HEK293T (cell line): ENCODE measurements at regions not wholly inside any gene's neighbourhood (a gene's known extent, or its start where the extent isn't known, plus 50 kb on each side); places are given as distances from the start of the nearest gene placed in this dataset.

Source experiments
- CTCF ChIA-PET: fragments of 350-600 bp; formaldehyde crosslinking; extraction: SDS; loops from one replicate; lab custom pipeline; 2021; ENCODE audit warnings: antibody characterized with exemption, inconsistent platforms; lab: Yijun Ruan, JAX
- POLR2A ChIA-PET: fragments of 350-600 bp; formaldehyde crosslinking; extraction: SDS; loops from one replicate; lab custom pipeline; 2020; ENCODE audit warnings: antibody characterized with exemption, inconsistent platforms; lab: Yijun Ruan, JAX
- DNase-seq: peaks from one replicate; pipeline ENCODE4 v3.0.0; 2012; ENCODE audit warnings: mixed read lengths; ENCODE audit errors: extremely low spot score
- ARNT ChIP-seq: fragments of 450-650 bp; IDR thresholded peaks from 2 replicates; pipeline ENCODE4 v1.6.1; 2017; ENCODE audit warnings: mild to moderate bottlenecking
- BHLHE40 ChIP-seq: fragments of 450-650 bp; IDR thresholded peaks from 2 replicates; pipeline ENCODE4 v1.6.1; 2016; ENCODE audit warnings: mild to moderate bottlenecking, moderate library complexity, borderline replicate concordance
- CTBP1 ChIP-seq: fragments of 450-650 bp; IDR thresholded peaks from 2 replicates; pipeline ENCODE4 v1.6.1; 2016; ENCODE audit warnings: borderline replicate concordance
- ELF4 ChIP-seq: fragments of 450-650 bp; IDR thresholded peaks from 2 replicates; pipeline ENCODE4 v1.6.1; 2017; ENCODE audit warnings: antibody characterized with exemption
- FOXA1 ChIP-seq: fragments of 450-650 bp; IDR thresholded peaks from 2 replicates; pipeline ENCODE4 v1.6.1; 2016; ENCODE audit warnings: mild to moderate bottlenecking
- FOXK2 ChIP-seq: fragments of 450-650 bp; IDR thresholded peaks from 2 replicates; pipeline ENCODE4 v1.6.1; 2016; ENCODE audit warnings: mild to moderate bottlenecking
- FOXM1 ChIP-seq: fragments of 450-650 bp; IDR thresholded peaks from 2 replicates; pipeline ENCODE4 v1.6.1; 2017; ENCODE audit warnings: mild to moderate bottlenecking, borderline replicate concordance
- HDGF ChIP-seq: fragments of 450-650 bp; IDR thresholded peaks from 2 replicates; pipeline ENCODE4 v1.6.1; 2017; ENCODE audit warnings: antibody characterized with exemption, borderline replicate concordance
- L3MBTL2 ChIP-seq: fragments of 450-650 bp; conservative IDR thresholded peaks from 2 replicates; pipeline ENCODE4 v1.6.1; 2016; ENCODE audit warnings: mild to moderate bottlenecking
- LEF1 ChIP-seq: fragments of 450-650 bp; IDR thresholded peaks from 2 replicates; pipeline ENCODE4 v1.6.1; 2017; ENCODE audit warnings: mild to moderate bottlenecking, borderline replicate concordance
- NFRKB ChIP-seq: fragments of 450-650 bp; IDR thresholded peaks from 2 replicates; pipeline ENCODE4 v1.6.1; 2016; ENCODE audit warnings: mild to moderate bottlenecking, moderate library complexity
- SP1 ChIP-seq: fragments of 450-650 bp; IDR thresholded peaks from 2 replicates; pipeline ENCODE4 v1.6.1; 2017
- SUZ12 ChIP-seq: fragments of 450-650 bp; IDR thresholded peaks from 2 replicates; pipeline ENCODE4 v1.6.1; 2016; ENCODE audit warnings: mild to moderate bottlenecking
- TARDBP ChIP-seq: fragments of 450-650 bp; IDR thresholded peaks from 2 replicates; pipeline ENCODE4 v1.6.1; 2016
- ZNF384 ChIP-seq: fragments of 450-650 bp; IDR thresholded peaks from 2 replicates; pipeline ENCODE4 v1.6.1; 2016
- TF ChIP-seq, protein P1 (sequence below): fragments of 450-650 bp; IDR thresholded peaks from 2 replicates; pipeline ENCODE4 v1.6.1; 2016

- no peak for TF ChIP-seq HDGF
- ChIA-PET POLR2A (interaction anchor here (0.7 kb wide), 1 partner anchor 8 kb away, joined by 3 read pairs; no protein-coding TSS in a partner anchor), CTCF (no interaction called here)
- no peak for DNase-seq
Observed at GRCh38 chr17:72357764-72358365, 237.0 kb downstream of the SOX9 start.

GRCh38 chr17:72358465-72358864, 237.6 kb downstream of the SOX9 start:
- ChIA-PET POLR2A (interaction anchor here (0.7 kb wide), 1 partner anchor 9 kb away, joined by 3 read pairs; no protein-coding TSS in a partner anchor), CTCF (no interaction called here)
- no peak for DNase-seq
- no peak for TF ChIP-seq ELF4
- no peak for TF ChIP-seq CTBP1
- no peak for TF ChIP-seq BHLHE40
- no peak for TF ChIP-seq FOXM1
- TF ChIP-seq ARNT, result no peak
- no peak for TF ChIP-seq FOXA1
- no peak for TF ChIP-seq NFRKB
- no peak for TF ChIP-seq ZNF384
- TF ChIP-seq HDGF, result no peak
- TF ChIP-seq, protein P1, sequence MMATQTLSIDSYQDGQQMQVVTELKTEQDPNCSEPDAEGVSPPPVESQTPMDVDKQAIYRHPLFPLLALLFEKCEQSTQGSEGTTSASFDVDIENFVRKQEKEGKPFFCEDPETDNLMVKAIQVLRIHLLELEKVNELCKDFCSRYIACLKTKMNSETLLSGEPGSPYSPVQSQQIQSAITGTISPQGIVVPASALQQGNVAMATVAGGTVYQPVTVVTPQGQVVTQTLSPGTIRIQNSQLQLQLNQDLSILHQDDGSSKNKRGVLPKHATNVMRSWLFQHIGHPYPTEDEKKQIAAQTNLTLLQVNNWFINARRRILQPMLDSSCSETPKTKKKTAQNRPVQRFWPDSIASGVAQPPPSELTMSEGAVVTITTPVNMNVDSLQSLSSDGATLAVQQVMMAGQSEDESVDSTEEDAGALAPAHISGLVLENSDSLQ, result no peak

GRCh38 chr17:72359274-72359673, 238.5 kb downstream of the SOX9 start:
- DNase-seq, result no peak
- TF ChIP-seq SUZ12 (no peak), HDGF (no peak), BHLHE40 (no peak), L3MBTL2 (no peak), FOXK2 (no peak), ZNF384 (no peak), FOXA1 (no peak), FOXM1 (no peak), ELF4 (no peak), ARNT (no peak), CTBP1 (no peak), LEF1 (no peak), NFRKB (no peak), SP1 (no peak), TARDBP (no peak)
- TF ChIP-seq, protein P1, result no peak
- ChIA-PET POLR2A (no interaction called here), CTCF (no interaction called here)

DNA sequence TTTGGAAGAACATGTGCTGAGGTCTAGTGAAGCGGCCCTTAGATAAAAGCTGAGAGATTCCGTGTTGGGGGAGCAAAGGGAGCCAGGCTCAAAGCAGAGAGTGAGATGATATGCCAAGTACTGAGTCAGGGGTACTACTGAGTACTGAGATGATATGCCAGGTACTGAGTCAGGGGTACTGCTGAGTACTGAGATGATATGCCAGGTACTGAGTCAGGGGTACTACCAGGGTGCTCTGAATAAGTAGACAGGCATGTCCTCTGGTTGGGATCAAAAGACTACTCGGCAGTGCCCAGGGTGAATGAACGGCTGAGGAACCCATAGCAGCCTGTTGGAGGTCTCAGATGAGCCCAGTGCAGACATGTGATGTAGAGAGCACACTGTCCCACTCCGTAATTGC, 239.0 kb downstream of the SOX9 start:
- TF ChIP-seq ARNT (no peak), NFRKB (no peak), CTBP1 (no peak), HDGF (no peak), L3MBTL2 (no peak), BHLHE40 (no peak), LEF1 (no peak), ZNF384 (no peak), FOXK2 (no peak), ELF4 (no peak), FOXM1 (no peak), TARDBP (no peak), SP1 (no peak)
- TF ChIP-seq, protein P1, result no peak
- DNase-seq, result no peak
- ChIA-PET POLR2A (no interaction called here), CTCF (no interaction called here)

GRCh38 chr17:72360386-72360940, 239.6 kb downstream of the SOX9 start:
- CTCF ChIA-PET, result no interaction called here
- POLR2A ChIA-PET, result no interaction called here
- TF ChIP-seq CTBP1 (no peak), NFRKB (no peak), LEF1 (no peak), HDGF (no peak), SP1 (no peak), FOXM1 (no peak), L3MBTL2 (no peak)
- no peak for DNase-seq

DNA sequence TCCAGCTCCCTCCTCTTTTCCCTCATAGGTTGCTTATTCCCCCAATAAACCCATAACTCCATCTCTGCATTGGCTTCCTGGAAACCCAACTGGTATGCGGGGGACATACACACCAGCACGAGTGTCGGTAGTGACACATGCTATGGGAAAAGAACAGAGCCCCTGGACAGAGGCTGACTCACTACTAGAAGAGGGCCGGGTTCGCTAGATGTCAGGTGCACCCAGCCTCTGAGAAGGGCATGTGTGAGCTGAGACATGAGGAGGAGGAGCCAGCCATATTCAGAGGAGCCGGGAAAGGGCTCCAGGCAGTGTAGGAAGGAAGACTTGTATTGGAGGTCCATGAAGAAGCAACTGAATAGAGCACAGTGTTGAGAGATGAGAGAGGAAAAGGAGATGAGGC, 241.1 kb downstream of the SOX9 start:
- no peak for DNase-seq
- TF ChIP-seq BHLHE40 (no peak), FOXK2 (no peak), ARNT (no peak), FOXA1 (no peak), L3MBTL2 (no peak), ZNF384 (no peak)
- TF ChIP-seq, protein P1, result no peak
- CTCF ChIA-PET, result no interaction called here
- POLR2A ChIA-PET, result no interaction called here
